Endodermal cell (in vitro differentiated cells): ENCODE measurements at regions not wholly inside any gene's neighbourhood (a gene's known extent, or its start where the extent isn't known, plus 50 kb on each side); places are given as distances from the start of the nearest gene placed in this dataset.

Experiments
- DNase-seq: peaks from one replicate; pipeline ENCODE4 v3.0.0-alpha.2; 2017
- H3K27ac ChIP-seq: 2 replicates; pipeline ENCODE4 v1.5.1; 2013; ENCODE audit warnings: mild to moderate bottlenecking, low read depth, low read length, moderate library complexity
- H3K27me3 ChIP-seq: 2 replicates; pipeline ENCODE4 v1.6.1; 2013; ENCODE audit warnings: mild to moderate bottlenecking, low read length, moderate library complexity; ENCODE audit not compliant: insufficient read depth, control insufficient read depth, poor library complexity, severe bottlenecking
- H3K36me3 ChIP-seq: 2 replicates; pipeline ENCODE4 v1.7.0; 2013; ENCODE audit warnings: mild to moderate bottlenecking, low read length, moderate library complexity; ENCODE audit not compliant: control insufficient read depth, insufficient read depth
- H3K4me1 ChIP-seq: one replicate; pipeline ENCODE4 v1.7.0; 2013; ENCODE audit warnings: low read length; ENCODE audit not compliant: control insufficient read depth, insufficient read depth
- H3K4me3 ChIP-seq: 2 replicates; pipeline ENCODE4 v1.5.1; 2013; ENCODE audit warnings: mild to moderate bottlenecking, low read length, moderate library complexity
- H3K9ac ChIP-seq: 2 replicates; pipeline ENCODE4 v1.6.1; 2013; ENCODE audit warnings: mild to moderate bottlenecking, low read length, moderate library complexity; ENCODE audit not compliant: poor library complexity, severe bottlenecking; ENCODE audit errors: extremely low read depth
- H3K9me3 ChIP-seq: 2 replicates; pipeline ENCODE4 v1.6.1; 2013; ENCODE audit warnings: mild to moderate bottlenecking, low read length, moderate library complexity; ENCODE audit not compliant: control insufficient read depth
- H3K27ac Mint-ChIP-seq: 2 replicates; pipeline ENCODE4 v1.8.0; 2020; ENCODE audit warnings: mixed read lengths
- H3K27me3 Mint-ChIP-seq: 2 replicates; pipeline ENCODE4 v1.8.0; 2021; ENCODE audit warnings: mild to moderate bottlenecking, mixed read lengths; ENCODE audit not compliant: insufficient read depth
- H3K36me3 Mint-ChIP-seq: 2 replicates; pipeline ENCODE4 v1.8.0; 2020; ENCODE audit warnings: low read depth, mixed read lengths
- H3K4me1 Mint-ChIP-seq: 2 replicates; pipeline ENCODE4 v1.8.0; 2020; ENCODE audit warnings: mixed read lengths
- H3K4me3 Mint-ChIP-seq: 2 replicates; pipeline ENCODE4 v1.8.0; 2020; ENCODE audit warnings: mild to moderate bottlenecking, moderate library complexity, mixed read lengths
- H3K9me3 Mint-ChIP-seq: 2 replicates; pipeline ENCODE4 v1.8.0; 2020; ENCODE audit warnings: mild to moderate bottlenecking, mixed read lengths
- WGBS, 2 experiments: methylation state at CpG; one replicate each; pipeline versions ENCODE4 v1.1.5 to v1.1.7; 2013; ENCODE audit warnings: missing lambda C conversion rate in 2 of 2, mixed read lengths in 1 of 2; ENCODE audit not compliant: insufficient coverage in 1 of 2, insufficient read length in 1 of 2; 5-methylcytosine and 5-hydroxymethylcytosine counted together
- TF ChIP-seq, protein P1 (sequence below): fragments of 200-600 bp; sonication (generic); conservative IDR thresholded peaks from 2 replicates; pipeline ENCODE4 v1.5.0; 2021; ENCODE audit warnings: antibody characterized with exemption, mild to moderate bottlenecking

DNA sequence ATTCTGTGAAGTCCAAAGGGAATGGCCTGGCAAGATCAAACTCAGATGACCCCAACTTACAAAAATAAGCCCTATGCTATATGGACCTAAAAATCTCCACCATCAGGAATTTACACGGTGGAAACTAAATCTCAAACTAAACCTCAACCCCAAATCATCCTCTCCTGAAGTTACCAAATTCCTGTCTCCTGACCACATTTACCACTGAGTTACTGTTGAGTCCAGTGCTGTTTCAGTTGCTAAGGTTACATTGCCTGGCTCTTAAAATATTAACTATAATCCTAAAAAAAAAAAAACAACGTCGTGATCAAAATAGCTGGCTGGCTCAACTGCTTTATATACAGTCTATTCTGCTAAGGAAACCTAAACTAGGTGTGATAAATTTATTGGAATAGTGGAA lies 315.2 kb upstream of the SLIT2 start:
- WGBS, 2 experiments = 78 to 100% methylated on average over 1 to 3 of the region's 3 CpGs
- Mint-ChIP-seq H3K4me1 (no peaks in the 10 kb centered on the region), H3K27ac (no peak overlapping the region)

DNA sequence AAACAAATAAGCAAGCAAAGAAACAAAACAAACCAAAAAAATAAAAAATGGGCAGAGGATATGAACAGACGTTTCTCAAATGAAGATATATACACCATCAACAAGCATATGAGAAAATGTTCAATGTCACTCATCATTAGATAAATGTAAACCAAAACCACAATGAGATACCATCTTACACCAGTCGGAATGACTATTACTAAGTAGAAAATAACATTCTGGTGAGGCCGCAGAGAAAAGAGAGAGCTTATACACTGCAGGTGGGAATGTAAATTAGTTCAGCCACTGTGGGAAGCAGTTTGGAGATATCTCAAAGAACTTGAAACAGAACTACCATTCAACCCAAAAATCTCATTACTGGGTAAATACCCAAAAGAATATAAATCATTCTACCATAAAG lies 321.0 kb upstream of the SLIT2 start:
- no peak for DNase-seq
- Histone ChIP-seq H3K9me3 (no peaks in the 10 kb centered on the region), H3K4me3 (no peak overlapping the region), H3K27ac (no peak overlapping the region), H3K4me1 (no peaks in the 10 kb centered on the region), H3K36me3 (no peaks in the 10 kb centered on the region), H3K9ac (no peak overlapping the region), H3K27me3 (peaks cover 6% of the 10 kb centered on the region)
- Mint-ChIP-seq H3K4me3 (no peak overlapping the region), H3K36me3 (no peaks in the 10 kb centered on the region), H3K27me3 (peaks cover 6% of the 10 kb centered on the region), H3K9me3 (no peaks in the 10 kb centered on the region), H3K27ac (no peak overlapping the region), H3K4me1 (no peaks in the 10 kb centered on the region)
- WGBS, 2 experiments = 97% methylated on average over 3 of the region's 3 CpGs; no CpG with 5 or more reads in 1 of the 2 experiments
- TF ChIP-seq, protein P1, sequence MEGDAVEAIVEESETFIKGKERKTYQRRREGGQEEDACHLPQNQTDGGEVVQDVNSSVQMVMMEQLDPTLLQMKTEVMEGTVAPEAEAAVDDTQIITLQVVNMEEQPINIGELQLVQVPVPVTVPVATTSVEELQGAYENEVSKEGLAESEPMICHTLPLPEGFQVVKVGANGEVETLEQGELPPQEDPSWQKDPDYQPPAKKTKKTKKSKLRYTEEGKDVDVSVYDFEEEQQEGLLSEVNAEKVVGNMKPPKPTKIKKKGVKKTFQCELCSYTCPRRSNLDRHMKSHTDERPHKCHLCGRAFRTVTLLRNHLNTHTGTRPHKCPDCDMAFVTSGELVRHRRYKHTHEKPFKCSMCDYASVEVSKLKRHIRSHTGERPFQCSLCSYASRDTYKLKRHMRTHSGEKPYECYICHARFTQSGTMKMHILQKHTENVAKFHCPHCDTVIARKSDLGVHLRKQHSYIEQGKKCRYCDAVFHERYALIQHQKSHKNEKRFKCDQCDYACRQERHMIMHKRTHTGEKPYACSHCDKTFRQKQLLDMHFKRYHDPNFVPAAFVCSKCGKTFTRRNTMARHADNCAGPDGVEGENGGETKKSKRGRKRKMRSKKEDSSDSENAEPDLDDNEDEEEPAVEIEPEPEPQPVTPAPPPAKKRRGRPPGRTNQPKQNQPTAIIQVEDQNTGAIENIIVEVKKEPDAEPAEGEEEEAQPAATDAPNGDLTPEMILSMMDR = no peak

More for the DNA sequence above, 315.2 kb upstream of the SLIT2 start:
- H3K36me3 ChIP-seq = no peaks in the 10 kb centered on the region
- peaks cover 45% of the 10 kb centered on the region for H3K27me3 ChIP-seq
- H3K9ac ChIP-seq = no peak overlapping the region
- H3K9me3 ChIP-seq = no peaks in the 10 kb centered on the region
- H3K27me3 Mint-ChIP-seq = peaks cover 34% of the 10 kb centered on the region
- H3K4me3 Mint-ChIP-seq = no peak overlapping the region
- no peaks in the 10 kb centered on the region for H3K4me1 ChIP-seq
- no peak overlapping the region for H3K27ac ChIP-seq
- TF ChIP-seq, protein P1 = no peak
- DNase-seq = no peak
- H3K4me3 ChIP-seq = no peak overlapping the region
- no peaks in the 10 kb centered on the region for H3K36me3 Mint-ChIP-seq
- no peaks in the 10 kb centered on the region for H3K9me3 Mint-ChIP-seq

DNA sequence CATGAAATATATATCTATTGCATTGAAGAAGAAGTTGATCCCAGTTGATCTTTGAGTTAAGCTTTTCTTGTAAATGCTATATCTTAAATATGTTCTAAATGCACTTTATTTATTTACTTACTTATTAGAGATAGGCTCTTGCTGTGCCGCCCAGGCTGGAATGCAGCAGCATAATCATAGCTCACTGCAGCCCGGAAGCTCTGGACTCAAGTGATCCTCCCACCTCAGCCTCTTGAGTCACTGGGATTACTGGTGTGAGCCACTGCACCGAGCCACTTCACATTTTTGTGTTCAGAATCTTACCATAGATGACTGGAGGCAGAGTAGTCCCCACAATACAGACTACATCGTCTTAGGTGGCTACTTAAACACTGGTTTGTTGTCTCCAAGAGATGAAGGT lies 324.3 kb upstream of the SLIT2 start:
- H3K36me3 ChIP-seq = no peaks in the 10 kb centered on the region
- H3K4me3 ChIP-seq = no peak overlapping the region
- no peaks in the 10 kb centered on the region for H3K9me3 Mint-ChIP-seq
- H3K27ac Mint-ChIP-seq = no peak overlapping the region
- H3K27me3 Mint-ChIP-seq = no peaks in the 10 kb centered on the region
- no peaks in the 10 kb centered on the region for H3K9me3 ChIP-seq
- 80 to 94% methylated on average over 1 to 4 of the region's 4 CpGs for WGBS, 2 experiments
- no peak for DNase-seq
- H3K4me3 Mint-ChIP-seq = no peak overlapping the region
- H3K4me1 Mint-ChIP-seq = no peaks in the 10 kb centered on the region
- no peaks in the 10 kb centered on the region for H3K36me3 Mint-ChIP-seq
- no peak overlapping the region for H3K27ac ChIP-seq
- H3K9ac ChIP-seq = no peak overlapping the region
- H3K27me3 ChIP-seq = no peaks in the 10 kb centered on the region
- TF ChIP-seq, protein P1 = no peak
- no peaks in the 10 kb centered on the region for H3K4me1 ChIP-seq
